ENCODE measurements at regions not wholly inside any gene's neighbourhood (a gene's known extent, or its start where the extent isn't known, plus 50 kb on each side); places are given as distances from the start of the nearest gene placed in this dataset.

DNA sequence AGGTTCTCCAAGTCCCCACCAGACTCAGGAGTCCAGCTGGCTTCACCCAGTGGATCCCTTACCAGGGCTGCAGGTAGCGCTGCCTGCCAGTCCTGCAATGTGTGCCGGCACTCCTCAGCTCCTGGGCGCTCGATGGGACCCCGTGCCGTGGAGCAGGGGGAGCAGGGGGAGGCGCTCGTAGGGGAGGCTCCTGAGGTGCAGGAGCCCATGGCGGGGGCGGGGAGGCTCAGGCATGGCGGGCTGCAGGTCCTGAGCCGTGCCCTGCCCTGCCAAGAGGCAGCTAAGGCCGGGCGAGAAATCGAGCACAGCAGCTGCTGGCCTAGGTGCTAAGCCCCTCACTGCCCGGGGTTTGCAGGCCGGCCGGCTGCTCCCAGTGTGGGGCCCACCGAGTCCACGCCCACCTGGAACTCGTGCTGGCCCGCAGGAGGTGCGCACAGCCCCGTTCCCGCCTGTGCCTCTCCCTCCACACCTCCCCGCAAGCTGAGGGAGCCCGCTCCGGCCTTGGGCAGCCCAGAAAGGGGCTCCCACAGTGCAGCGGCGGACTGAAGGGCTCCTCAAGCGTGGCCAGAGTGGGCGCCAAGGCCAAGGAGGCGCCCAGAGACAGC lies 792.9 kb upstream of the CCDC179 start:
- H3K27me3 Mint-ChIP-seq: no peaks in the 10 kb centered on the region
- CTCF ChIA-PET: no interaction called here
- no peak overlapping the region for H3K4me3 Mint-ChIP-seq
- DNase-seq (no peak), ATAC-seq (replicated peaks in 1 of 4) (no peak)
- H3K4me1 Mint-ChIP-seq: no peaks in the 10 kb centered on the region
- Histone ChIP-seq H3K4me1 (ENCODE audit: control insufficient read depth in 1 of 2, extremely low read depth in 1 of 2, insufficient read depth in 2 of 2, low read length in 2 of 2) (no peaks in the 10 kb centered on the region), H3K4me3 (ENCODE audit: control insufficient read depth in 1 of 2, extremely low read depth in 1 of 2, low read length in 1 of 2) (no peak overlapping the region), H3K27me3 (replicated peaks in 1 of 2; ENCODE audit: control insufficient read depth in 2 of 2, extremely low read depth in 1 of 2, insufficient read depth in 2 of 2, low read length in 1 of 2) (no peaks in the 10 kb centered on the region), H3K36me3 (ENCODE audit: control insufficient read depth in 2 of 2, extremely low read depth in 1 of 2, insufficient read depth in 1 of 2, low read length in 1 of 2) (no peaks in the 10 kb centered on the region), H3K27ac (ENCODE audit: low read length) (no peak overlapping the region), H3K9me3 (no peaks in the 10 kb centered on the region)
- POLR2A ChIA-PET: interaction anchor here in 1 of 2 donors (0.5 kb wide), 1 partner anchor 138 kb away, joined by 3 read pairs; no protein-coding TSS in a partner anchor
- WGBS (ENCODE audit: insufficient coverage): 87% methylated on average over 30 of the region's 33 CpGs
- no peak overlapping the region for H3K27ac Mint-ChIP-seq
- no peaks in the 10 kb centered on the region for H3K36me3 Mint-ChIP-seq
- H3K9me3 Mint-ChIP-seq: peaks cover 8 to 19% (median 12%) of the 10 kb centered on the region in 3 donors

DNA sequence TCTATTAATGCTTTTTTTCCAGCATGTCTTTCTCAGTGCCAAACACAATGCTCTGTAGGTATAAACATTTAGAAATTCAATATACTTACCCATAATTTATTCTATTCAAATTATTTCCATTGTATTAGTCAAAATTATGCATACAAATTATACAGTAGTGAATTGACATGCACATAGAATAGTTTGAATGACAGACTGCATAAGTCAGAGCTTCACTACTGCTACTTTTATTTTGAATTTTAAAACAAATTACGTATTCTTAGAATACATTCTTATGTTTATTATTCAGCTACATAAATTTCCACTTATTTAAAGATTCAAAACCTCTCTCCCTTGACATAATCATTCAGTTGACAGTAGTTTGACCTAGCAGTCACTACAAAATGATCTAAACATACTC lies 808.0 kb upstream of the CCDC179 start:
- no peak overlapping the region for H3K27ac ChIP-seq (ENCODE audit: low read length)
- no peak for ATAC-seq (replicated peaks in 1 of 4)
- POLR2A ChIA-PET: no interaction called here
- no peaks in the 10 kb centered on the region for H3K36me3 Mint-ChIP-seq
- no CpG with 5 or more reads among the region's 1 CpG for WGBS (ENCODE audit: insufficient coverage)
- H3K4me3 ChIP-seq (ENCODE audit: control insufficient read depth in 1 of 2, extremely low read depth in 1 of 2, low read length in 1 of 2): no peak overlapping the region
- H3K27ac Mint-ChIP-seq: no peak overlapping the region
- H3K27me3 Mint-ChIP-seq: no peaks in the 10 kb centered on the region
- peaks cover 5 to 17% (median 6%) of the 10 kb centered on the region in 3 donors for H3K9me3 Mint-ChIP-seq
- H3K4me3 Mint-ChIP-seq: no peak overlapping the region
- no peaks in the 10 kb centered on the region for H3K4me1 Mint-ChIP-seq
- no peaks in the 10 kb centered on the region for H3K27me3 ChIP-seq (replicated peaks in 1 of 2; ENCODE audit: control insufficient read depth in 2 of 2, extremely low read depth in 1 of 2, insufficient read depth in 2 of 2, low read length in 1 of 2)
- H3K9me3 ChIP-seq: no peaks in the 10 kb centered on the region
- CTCF ChIA-PET: no interaction called here
- no peaks in the 10 kb centered on the region for H3K4me1 ChIP-seq (ENCODE audit: control insufficient read depth in 1 of 2, extremely low read depth in 1 of 2, insufficient read depth in 2 of 2, low read length in 2 of 2)
- H3K36me3 ChIP-seq (ENCODE audit: control insufficient read depth in 2 of 2, extremely low read depth in 1 of 2, insufficient read depth in 1 of 2, low read length in 1 of 2): no peaks in the 10 kb centered on the region
- no peak for DNase-seq

DNA sequence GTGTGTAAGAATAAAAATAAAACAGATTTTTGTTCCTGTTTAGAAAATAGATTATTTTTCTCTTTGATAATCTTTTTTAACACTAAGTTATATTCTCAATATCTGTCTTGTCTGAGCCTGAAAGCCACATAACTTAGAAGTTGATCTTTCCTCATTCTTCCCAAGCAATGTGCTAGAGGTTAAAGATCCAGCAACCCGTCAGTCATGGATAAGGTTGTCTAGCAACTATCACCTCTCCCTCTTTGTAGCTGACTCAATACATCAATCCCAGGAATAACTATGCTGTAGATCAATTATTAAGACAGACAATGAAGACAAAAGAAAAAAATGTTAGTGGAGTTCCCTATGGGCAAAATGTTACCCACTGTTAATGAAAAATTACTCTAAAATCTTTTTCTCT lies 813.1 kb upstream of the CCDC179 start:
- Histone ChIP-seq H3K9me3 (no peaks in the 10 kb centered on the region), H3K27ac (ENCODE audit: low read length) (no peak overlapping the region), H3K36me3 (ENCODE audit: control insufficient read depth in 2 of 2, extremely low read depth in 1 of 2, insufficient read depth in 1 of 2, low read length in 1 of 2) (no peaks in the 10 kb centered on the region), H3K4me3 (ENCODE audit: control insufficient read depth in 1 of 2, extremely low read depth in 1 of 2, low read length in 1 of 2) (no peak overlapping the region), H3K4me1 (ENCODE audit: control insufficient read depth in 1 of 2, extremely low read depth in 1 of 2, insufficient read depth in 2 of 2, low read length in 2 of 2) (no peaks in the 10 kb centered on the region), H3K27me3 (replicated peaks in 1 of 2; ENCODE audit: control insufficient read depth in 2 of 2, extremely low read depth in 1 of 2, insufficient read depth in 2 of 2, low read length in 1 of 2) (no peaks in the 10 kb centered on the region)
- ChIA-PET CTCF (no interaction called here), POLR2A (no interaction called here)
- DNase-seq: no peak
- H3K27ac Mint-ChIP-seq: no peak overlapping the region
- peaks cover 2 to 11% (median 5%) of the 10 kb centered on the region in 3 donors for H3K9me3 Mint-ChIP-seq
- no peaks in the 10 kb centered on the region for H3K36me3 Mint-ChIP-seq
- H3K27me3 Mint-ChIP-seq: no peaks in the 10 kb centered on the region
- no CpG with 5 or more reads among the region's 1 CpG for WGBS (ENCODE audit: insufficient coverage)
- no peaks in the 10 kb centered on the region for H3K4me1 Mint-ChIP-seq
- H3K4me3 Mint-ChIP-seq: no peak overlapping the region
- ATAC-seq (replicated peaks in 1 of 4): no peak

DNA sequence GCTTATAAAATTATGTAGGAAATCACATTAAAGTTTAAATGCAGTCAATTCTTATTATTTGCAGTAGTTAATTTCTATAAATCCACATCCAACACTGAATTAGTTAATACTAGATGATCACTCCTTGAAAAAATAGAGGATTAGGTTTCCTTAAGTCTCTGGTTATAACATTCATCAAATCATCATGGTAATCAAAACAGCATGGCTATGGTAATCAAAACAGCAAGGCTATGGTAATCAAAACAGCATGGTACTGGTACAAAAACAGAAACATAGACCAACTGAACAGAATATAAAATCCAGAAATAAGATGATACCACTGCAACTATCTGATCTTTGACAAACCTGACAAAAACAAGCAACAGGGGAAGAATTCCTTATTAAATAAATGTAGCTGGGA lies 814.6 kb upstream of the CCDC179 start:
- Histone ChIP-seq H3K9me3 (no peaks in the 10 kb centered on the region), H3K27me3 (replicated peaks in 1 of 2; ENCODE audit: control insufficient read depth in 2 of 2, extremely low read depth in 1 of 2, insufficient read depth in 2 of 2, low read length in 1 of 2) (no peaks in the 10 kb centered on the region), H3K36me3 (ENCODE audit: control insufficient read depth in 2 of 2, extremely low read depth in 1 of 2, insufficient read depth in 1 of 2, low read length in 1 of 2) (no peaks in the 10 kb centered on the region), H3K4me3 (ENCODE audit: control insufficient read depth in 1 of 2, extremely low read depth in 1 of 2, low read length in 1 of 2) (no peak overlapping the region), H3K27ac (ENCODE audit: low read length) (no peak overlapping the region), H3K4me1 (ENCODE audit: control insufficient read depth in 1 of 2, extremely low read depth in 1 of 2, insufficient read depth in 2 of 2, low read length in 2 of 2) (no peaks in the 10 kb centered on the region)
- ChIA-PET CTCF (no interaction called here), POLR2A (no interaction called here)
- DNase-seq (no peak), ATAC-seq (replicated peaks in 1 of 4) (no peak)
- H3K27me3 Mint-ChIP-seq: no peaks in the 10 kb centered on the region
- no peak overlapping the region for H3K4me3 Mint-ChIP-seq
- H3K9me3 Mint-ChIP-seq: peaks cover 3 to 11% (median 5%) of the 10 kb centered on the region in 3 donors
- no peak overlapping the region for H3K27ac Mint-ChIP-seq
- H3K4me1 Mint-ChIP-seq: no peaks in the 10 kb centered on the region
- H3K36me3 Mint-ChIP-seq: no peaks in the 10 kb centered on the region

DNA sequence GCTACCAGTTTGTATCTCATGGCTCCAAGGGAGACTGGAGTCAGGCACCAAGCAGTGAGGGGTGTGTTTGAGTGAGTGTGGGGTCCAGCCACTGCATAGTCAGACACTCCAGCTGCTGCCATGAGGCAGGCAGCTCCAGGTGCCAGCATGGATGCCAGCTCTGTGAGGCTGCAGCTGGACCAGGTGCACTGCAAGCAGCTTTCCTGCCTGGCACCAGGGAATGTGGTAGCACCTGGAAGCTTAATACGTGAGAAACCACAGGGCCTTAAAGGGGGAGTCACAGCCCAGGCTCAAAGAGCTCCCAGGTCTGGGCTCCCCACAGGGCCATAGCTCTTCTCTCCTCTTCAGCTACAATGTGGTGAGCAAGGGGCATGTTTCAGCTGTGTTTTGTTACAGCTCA lies 817.8 kb upstream of the LUZP2 start:
- ChIA-PET POLR2A (no interaction called here), CTCF (no interaction called here)
- Mint-ChIP-seq H3K27ac (no peak overlapping the region), H3K4me1 (no peaks in the 10 kb centered on the region), H3K36me3 (no peaks in the 10 kb centered on the region), H3K9me3 (peaks cover 3 to 11% (median 9%) of the 10 kb centered on the region in 3 donors), H3K27me3 (no peaks in the 10 kb centered on the region), H3K4me3 (no peak overlapping the region)
- Histone ChIP-seq H3K27ac (ENCODE audit: low read length) (no peak overlapping the region), H3K4me1 (ENCODE audit: control insufficient read depth in 1 of 2, extremely low read depth in 1 of 2, insufficient read depth in 2 of 2, low read length in 2 of 2) (no peaks in the 10 kb centered on the region), H3K4me3 (ENCODE audit: control insufficient read depth in 1 of 2, extremely low read depth in 1 of 2, low read length in 1 of 2) (no peak overlapping the region), H3K9me3 (no peaks in the 10 kb centered on the region), H3K36me3 (ENCODE audit: control insufficient read depth in 2 of 2, extremely low read depth in 1 of 2, insufficient read depth in 1 of 2, low read length in 1 of 2) (no peaks in the 10 kb centered on the region), H3K27me3 (replicated peaks in 1 of 2; ENCODE audit: control insufficient read depth in 2 of 2, extremely low read depth in 1 of 2, insufficient read depth in 2 of 2, low read length in 1 of 2) (no peaks in the 10 kb centered on the region)
- WGBS (ENCODE audit: insufficient coverage): 38% methylated on average over 1 of the region's 1 CpG
- DNase-seq: no peak
- ATAC-seq (replicated peaks in 1 of 4): no peak

DNA sequence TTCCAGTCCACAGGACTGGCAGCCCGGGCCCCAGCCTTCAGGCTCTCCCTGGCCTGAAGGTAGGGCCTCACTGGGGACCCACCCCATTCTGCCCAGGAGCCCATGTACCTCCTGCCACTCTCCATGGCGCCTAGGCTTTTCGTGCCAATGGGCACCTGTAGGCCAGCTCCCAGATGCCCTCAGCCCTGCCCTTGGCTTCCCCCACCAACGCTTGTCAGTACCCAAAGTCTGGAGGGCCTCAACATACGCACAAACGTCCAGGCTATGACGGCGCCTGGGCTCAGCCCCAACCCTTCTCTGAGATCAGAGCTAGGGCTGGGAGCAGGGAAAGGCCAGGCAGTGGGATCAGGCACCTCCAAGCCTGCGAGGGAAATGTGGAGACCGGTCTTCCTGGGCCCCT lies 816.9 kb upstream of the LUZP2 start:
- Histone ChIP-seq H3K27me3 (replicated peaks in 1 of 2; ENCODE audit: control insufficient read depth in 2 of 2, extremely low read depth in 1 of 2, insufficient read depth in 2 of 2, low read length in 1 of 2) (no peaks in the 10 kb centered on the region), H3K9me3 (no peaks in the 10 kb centered on the region), H3K4me3 (ENCODE audit: control insufficient read depth in 1 of 2, extremely low read depth in 1 of 2, low read length in 1 of 2) (no peak overlapping the region), H3K27ac (ENCODE audit: low read length) (no peak overlapping the region), H3K36me3 (ENCODE audit: control insufficient read depth in 2 of 2, extremely low read depth in 1 of 2, insufficient read depth in 1 of 2, low read length in 1 of 2) (no peaks in the 10 kb centered on the region), H3K4me1 (ENCODE audit: control insufficient read depth in 1 of 2, extremely low read depth in 1 of 2, insufficient read depth in 2 of 2, low read length in 2 of 2) (no peaks in the 10 kb centered on the region)
- Mint-ChIP-seq H3K4me1 (no peaks in the 10 kb centered on the region), H3K36me3 (no peaks in the 10 kb centered on the region), H3K27ac (no peak overlapping the region), H3K9me3 (peaks cover 2 to 9% (median 9%) of the 10 kb centered on the region in 3 donors), H3K27me3 (no peaks in the 10 kb centered on the region), H3K4me3 (no peak overlapping the region)
- DNase-seq (no peak), ATAC-seq (replicated peaks in 1 of 4) (no peak)
- ChIA-PET POLR2A (no interaction called here), CTCF (no interaction called here)
- 76% methylated on average over 10 of the region's 10 CpGs for WGBS (ENCODE audit: insufficient coverage)
